Breast epithelium (tissue), 3 donors: ENCODE measurements at regions not wholly inside any gene's neighbourhood (a gene's known extent, or its start where the extent isn't known, plus 50 kb on each side); places are given as distances from the start of the nearest gene placed in this dataset.

Experiments
- CTCF ChIP-seq, 3 donors: fragments of 450-650 bp; IDR thresholded peaks; one replicate each; pipeline ENCODE4 v1.5.1; 2016 to 2017; ENCODE audit warnings: antibody characterized with exemption in 3 of 3, mild to moderate bottlenecking in 3 of 3, moderate library complexity in 3 of 3
- POLR2A ChIP-seq: fragments of 450-650 bp; IDR thresholded peaks from one replicate; pipeline ENCODE4 v1.6.1; 2016; ENCODE audit warnings: antibody characterized with exemption, mild to moderate bottlenecking, moderate library complexity

- TF ChIP-seq POLR2A, result no peak
- no peak for TF ChIP-seq CTCF (IDR thresholded peaks at IDR 0.05)
Measured at GRCh38 chr3:71931922-71932321, 147.0 kb upstream of the PROK2 start.
